Activated CD8-positive, alpha-beta memory T cell treated with anti-CD3 and anti-CD28 coated beads, Interleukin-2, amount 50 U/mL, for 24 hours (primary cell): ENCODE measurements at regions not wholly inside any gene's neighbourhood (a gene's known extent, or its start where the extent isn't known, plus 50 kb on each side); places are given as distances from the start of the nearest gene placed in this dataset.
"Not testable (repeated sequence)": the region's sequence is repeated elsewhere in the genome, so short reads cannot be mapped to it uniquely, and the experiment has no call there.

Experiments used
- DNase-seq: peaks from one replicate; pipeline ENCODE4 v3.0.0-alpha.2; 2020; ENCODE audit errors: extremely low read depth

- no peak for DNase-seq
These were observed 82.2 kb upstream of the ID2 start for GRCh38 chr2:8599421-8600242.

DNA sequence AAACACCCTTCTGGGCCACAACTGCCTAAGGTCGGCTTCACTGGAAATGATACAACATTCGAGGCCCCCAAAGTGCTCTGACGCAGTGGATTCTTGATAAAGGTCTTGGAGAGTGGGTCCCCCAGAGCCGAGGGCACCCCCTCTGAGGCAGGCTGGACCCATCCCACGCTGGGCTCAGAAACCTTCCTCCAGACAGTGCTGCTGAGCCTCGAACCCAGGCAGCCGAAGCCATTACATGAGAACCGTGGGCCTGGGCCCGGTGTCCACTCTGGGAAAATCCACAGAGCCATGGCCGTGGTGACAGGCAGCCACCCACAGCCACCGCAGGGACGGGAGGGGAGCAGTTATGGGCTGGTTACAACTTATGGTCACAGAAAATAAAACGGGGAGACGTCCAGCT, 81.4 kb upstream of the ID2 start:
- no peak for DNase-seq

DNA sequence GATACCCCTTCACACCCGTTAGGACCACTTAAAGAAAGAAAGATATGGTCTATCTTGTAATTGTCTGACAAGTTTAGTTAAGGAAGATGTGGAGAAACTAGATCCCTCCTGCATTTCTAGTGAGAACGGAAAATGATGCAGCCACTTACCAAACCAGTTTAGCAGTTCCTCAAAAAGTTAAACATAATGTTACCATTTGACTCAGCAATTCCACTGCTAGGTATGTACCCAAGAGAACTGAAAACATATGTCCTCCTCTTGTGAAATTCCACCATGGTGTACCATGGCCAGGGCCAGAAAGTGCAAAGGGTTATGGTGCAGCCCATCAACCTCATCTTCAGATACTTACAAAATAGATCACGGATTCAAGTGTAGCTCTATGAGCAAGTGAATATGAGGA, 79.0 kb upstream of the ID2 start:
- DNase-seq, result no peak

DNA sequence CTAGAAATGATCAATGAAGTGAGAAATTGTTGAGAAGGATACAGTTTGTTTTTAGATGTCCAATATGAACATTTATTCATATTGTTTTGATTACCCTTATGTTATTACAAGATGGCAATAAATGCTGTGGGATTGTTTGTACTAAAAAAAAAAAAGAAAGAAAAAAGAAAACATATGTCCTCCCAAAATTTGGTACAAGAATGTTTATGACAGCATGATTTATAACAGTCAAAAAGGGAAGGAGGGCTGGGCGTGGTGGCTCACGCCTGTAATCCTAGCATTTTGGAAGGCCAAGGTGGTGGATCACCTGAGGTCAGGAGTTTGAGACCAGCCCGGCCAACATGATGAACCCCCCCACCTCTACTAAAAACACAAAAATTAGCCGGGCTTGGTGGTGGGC, 78.5 kb upstream of the ID2 start:
- DNase-seq, result not testable (repeated sequence)

DNA sequence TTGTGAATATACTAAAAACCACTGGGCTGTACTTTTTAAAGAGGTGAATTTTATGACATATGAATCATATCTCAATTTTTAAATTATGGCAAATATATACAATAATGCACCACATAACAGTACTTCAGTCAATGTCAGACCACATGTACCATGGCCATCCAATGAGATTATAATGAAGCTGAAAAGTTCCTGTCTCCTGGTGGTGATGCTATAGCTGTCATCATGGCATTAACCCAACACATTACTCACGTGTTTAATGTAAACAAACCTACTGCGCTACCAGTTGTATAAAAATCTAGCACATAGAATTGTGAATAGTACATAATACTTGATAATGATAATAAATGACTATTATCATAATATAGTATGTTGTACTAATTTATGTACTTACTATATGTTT, 77.6 kb upstream of the ID2 start:
- no peak for DNase-seq

GRCh38 chr2:8605351-8606065, 76.3 kb upstream of the ID2 start:
- no peak for DNase-seq

DNA sequence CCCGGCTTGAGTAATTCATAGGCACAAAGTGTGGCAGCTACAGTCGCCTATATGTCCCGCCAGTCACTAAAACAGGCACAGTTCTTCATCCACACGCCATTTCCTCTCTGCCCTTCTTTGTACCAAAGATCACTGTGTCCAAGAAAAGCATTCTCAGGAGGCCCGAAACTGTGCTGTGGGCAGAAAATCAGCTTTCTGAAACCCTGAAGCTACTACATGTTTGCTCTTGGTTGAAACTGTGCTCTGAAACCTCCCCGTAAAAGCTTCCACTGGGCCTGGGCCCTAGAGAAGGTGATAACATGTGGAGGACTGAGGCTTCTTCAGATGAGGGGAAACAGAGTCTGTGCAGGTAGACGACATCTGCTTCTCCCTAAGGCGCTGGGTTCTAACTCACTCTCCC, 75.6 kb upstream of the ID2 start:
- no peak for DNase-seq

DNA sequence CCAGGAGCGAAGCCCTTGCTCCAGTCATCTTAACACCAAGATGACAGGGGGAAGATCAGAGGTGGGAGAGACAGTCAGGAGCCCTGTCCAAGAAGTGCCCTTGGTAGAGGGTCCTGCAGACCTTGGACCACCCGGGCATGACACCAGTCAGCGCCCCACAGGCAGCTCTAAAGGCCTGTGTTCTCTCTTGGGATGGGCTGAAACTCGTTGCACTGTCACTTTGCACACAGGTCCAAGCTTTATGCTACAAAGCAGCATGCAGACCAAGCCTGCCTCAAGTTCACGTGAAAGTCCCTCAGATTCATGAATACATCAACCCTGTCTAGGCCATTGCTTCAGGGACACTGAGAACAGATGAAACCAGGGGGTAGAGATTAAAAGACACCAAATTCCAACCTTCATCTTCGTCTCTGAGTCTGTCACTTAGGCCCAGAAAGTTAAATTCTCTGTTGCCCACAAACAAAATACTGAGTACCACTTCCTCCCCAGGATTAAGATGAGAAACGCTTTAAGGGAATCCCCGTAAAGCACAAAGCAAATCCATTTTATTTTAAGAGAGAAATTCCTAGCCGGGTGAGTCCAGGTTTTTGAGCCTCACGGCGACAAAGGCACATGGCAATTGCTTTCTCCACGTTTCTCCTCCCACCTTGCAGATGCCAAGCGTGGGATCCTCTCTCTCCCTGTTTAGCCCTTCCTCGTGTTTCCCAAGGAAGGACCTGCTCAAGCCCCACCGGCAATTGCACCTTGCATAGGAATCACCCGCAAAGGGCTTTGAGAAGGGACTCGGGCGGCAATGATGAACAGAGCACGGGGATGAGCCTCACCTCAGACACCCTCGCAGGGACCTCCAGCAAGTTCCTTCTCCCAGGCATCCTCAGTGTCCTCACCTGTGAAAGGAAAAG, 75.0 kb upstream of the ID2 start:
- no peak for DNase-seq

- no peak for DNase-seq
These were observed 74.2 kb upstream of the ID2 start for GRCh38 chr2:8607606-8608005.

- DNase-seq, result no peak
These were observed 73.4 kb upstream of the ID2 start for GRCh38 chr2:8608411-8608954.

DNA sequence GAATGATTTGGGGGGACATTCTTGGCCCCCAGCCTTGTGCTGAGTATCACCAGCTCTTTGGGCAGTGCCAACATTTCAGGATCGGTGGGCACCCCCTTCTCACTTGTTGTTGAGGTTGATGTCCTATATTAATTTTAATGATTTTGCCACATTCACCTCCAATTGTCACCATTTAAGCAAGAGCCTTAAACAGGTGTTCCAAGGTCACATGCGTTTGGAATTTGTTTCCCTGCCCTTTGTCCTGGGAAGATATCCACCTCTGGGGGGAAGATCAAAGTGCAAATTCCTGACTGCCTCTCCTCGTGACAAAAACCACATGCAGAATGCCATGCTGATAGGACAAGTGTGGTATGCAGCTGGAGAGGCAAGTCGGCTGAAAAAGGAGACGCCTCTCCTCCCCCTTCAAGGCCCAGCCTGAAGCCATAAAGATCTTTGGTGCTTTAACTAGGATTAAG, 72.5 kb upstream of the ID2 start:
- DNase-seq, result no peak

- DNase-seq, result not testable (repeated sequence)
These were observed 71.1 kb upstream of the ID2 start for GRCh38 chr2:8610775-8611174.

DNA sequence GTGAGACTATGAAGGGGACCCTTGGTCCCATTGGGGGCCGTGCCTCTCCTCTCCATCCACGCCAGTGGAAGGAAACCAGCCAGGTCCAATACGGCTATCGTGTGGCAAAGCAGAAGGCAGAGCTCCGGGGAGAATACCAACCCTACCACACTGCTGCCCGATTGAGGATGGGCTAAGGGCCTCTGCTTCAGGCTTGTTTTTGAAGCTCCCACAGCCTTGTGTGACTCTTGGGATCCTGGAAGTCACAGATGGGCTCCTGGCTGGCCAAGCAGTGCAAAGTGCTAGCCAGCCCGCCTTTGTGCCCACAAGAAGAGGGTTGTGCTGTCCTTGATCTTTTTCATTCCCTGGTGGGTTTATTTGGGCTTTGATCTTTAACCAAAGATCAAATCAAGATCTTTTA, 70.6 kb upstream of the ID2 start:
- DNase-seq, result no peak

DNA sequence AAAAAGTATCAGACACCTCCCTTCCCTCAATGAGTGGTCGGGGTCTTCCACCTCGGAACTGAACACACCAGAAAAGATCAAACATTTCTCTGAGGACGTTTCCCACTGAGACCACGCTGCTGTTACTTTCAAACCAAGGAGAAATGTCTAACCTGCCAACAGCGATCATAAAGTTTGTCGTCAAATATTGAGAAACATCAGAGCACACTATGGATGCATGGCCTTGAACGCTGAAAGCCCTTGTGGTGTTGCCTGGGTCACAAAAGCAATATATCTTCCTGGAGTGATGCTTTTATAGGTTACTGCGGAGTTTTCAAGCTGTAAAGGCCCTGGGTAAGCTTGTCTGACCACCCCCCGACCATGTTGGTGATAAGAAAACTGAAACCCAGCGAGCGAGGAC, 70.2 kb upstream of the ID2 start:
- DNase-seq, result no peak

- no peak for DNase-seq
These were observed 69.1 kb upstream of the ID2 start for GRCh38 chr2:8612734-8613179.

- not testable (repeated sequence) for DNase-seq
These were observed 68.5 kb upstream of the ID2 start for GRCh38 chr2:8613207-8613999.

GRCh38 chr2:8614646-8615045, 67.2 kb upstream of the ID2 start:
- DNase-seq, result no peak

DNA sequence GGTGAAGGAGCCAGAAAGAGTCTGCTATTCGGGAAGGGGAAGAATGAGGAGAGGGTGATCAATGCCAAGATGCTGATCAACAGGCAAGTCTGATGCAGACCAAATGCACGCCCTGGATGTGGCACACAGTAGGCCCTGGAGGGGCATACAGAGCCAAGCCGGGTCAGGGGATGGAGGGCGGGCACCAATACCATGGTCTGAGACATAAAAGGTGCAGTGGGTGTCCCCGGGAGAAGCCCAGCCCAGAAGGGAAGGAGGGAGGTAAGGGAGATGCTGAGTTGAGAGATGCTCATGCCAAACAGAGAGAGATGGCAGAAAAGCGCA, 66.6 kb upstream of the ID2 start:
- DNase-seq, result no peak

GRCh38 chr2:8615576-8616281, 66.1 kb upstream of the ID2 start:
- DNase-seq, result no peak

- DNase-seq, result no peak
These were observed 64.8 kb upstream of the ID2 start for GRCh38 chr2:8617048-8617447.

DNA sequence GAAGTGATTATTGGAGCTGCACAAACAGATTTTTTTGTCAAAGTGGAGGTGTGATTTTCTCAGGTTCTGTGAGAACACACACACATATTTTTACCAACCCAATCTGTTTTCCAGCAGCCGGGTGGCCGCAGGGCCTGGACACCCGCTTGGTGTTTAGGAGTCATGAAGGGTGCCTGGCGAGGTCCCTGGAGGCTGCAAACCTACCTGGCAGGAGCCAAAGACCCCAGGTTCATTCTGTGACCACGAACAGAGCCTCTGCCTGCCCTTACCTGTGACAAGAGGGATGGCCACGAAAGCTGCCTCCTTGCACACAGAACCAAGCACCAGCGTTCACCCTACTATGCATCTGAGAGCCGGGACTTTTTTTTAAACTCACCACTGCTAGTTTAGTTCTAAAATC, 64.3 kb upstream of the ID2 start:
- no peak for DNase-seq
